SKM-1 treated with dmso at 0.1 percent for 144 hours (cell line): ENCODE measurements at regions not wholly inside any gene's neighbourhood (a gene's known extent, or its start where the extent isn't known, plus 50 kb on each side); places are given as distances from the start of the nearest gene placed in this dataset.

Experiments
- DNase-seq: peaks from one replicate; lab custom pipeline; 2025; ENCODE audit not compliant: unreplicated experiment; lab: John Stamatoyannopoulos, UW

DNA sequence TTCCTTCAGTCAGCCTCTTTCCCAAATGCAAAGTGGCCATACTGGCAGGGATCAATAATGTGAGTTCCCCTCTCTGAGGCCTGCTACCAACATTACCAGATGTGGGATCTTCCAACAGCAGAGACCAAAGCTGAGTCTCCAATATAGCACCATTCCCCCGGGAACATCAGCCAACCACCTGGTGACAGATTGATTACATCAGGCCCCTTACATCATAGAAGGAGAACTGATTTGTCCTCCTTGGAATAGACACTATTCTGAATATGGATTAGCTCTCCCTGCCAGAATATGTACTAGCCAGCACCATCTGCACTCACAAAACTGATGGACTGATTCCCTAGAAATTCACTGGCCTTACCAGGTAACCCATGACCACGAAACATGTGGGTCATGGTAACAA is 61.9 kb upstream of the CARMIL1 start:
- no peak for DNase-seq

DNA sequence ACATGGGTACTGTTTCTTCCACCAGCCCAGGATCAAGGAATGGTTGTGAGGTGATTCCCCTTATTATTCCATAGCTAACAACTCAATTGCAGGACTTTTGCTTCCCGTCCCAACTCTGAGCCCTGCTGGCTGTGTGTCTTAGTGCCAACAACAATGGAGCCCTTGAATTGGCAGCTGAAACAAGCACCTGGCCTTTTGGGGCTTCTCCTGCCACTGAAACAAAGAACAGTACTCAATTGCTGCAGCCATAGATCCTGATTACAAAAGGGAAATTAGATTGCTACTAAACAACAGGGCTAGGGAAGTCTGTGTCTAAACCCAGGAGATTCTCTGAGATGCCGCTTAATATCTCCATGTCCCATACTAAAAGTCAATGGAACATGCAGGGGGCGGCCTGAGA is 61.3 kb upstream of the CARMIL1 start:
- DNase-seq = no peak

DNA sequence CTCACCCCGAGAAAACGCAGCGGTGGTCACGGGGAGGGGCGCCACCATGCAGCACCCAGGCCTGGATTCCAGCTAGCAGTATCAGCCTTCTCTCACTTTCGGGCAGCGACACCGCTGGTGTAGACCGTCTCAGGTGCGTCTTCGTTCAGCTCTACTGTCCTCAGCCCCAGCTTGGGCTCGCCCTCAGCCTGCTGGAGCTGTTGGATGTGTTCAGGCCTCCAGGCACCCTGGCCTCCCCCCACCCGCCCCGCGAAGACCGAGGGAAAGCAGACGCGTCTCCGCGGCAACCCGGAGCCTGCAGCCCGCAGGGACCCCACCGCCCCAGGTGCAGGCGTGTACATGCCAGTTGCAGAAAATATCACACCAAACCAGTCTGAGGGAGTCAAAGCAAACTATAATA is 60.8 kb upstream of the CARMIL1 start:
- DNase-seq = no peak

DNA sequence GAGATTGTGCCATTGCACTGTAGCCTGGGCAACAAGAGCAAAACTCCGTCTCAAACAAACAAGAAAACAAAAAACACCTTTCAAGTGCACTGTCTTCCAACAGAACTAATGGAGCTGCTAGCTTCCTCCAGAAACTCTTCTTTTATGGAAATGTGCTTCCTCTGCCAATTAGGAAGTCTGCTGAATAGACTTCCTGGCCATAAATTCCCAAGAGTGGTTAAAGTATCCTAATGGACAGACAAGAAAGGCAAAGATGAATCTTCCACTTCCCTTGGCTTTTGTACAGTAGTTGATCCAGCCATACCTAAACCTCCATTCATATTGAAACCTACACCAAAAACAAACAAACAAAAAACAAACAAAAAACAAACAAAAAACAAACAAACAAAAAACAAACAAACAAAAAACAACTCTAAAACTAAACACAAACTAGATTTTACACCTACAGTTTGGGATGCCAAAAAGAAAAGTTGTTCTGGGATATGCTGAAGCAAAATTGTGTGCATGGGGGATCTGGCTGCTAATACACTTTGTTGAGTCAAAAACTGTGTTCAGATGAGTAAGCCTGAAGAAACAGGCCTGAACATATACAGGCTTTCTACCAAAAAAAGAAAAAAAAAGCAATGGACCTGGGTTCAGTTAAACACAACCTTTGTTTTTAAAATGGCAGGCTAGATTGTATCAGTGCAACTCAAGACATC is 59.8 kb upstream of the CARMIL1 start:
- no peak for DNase-seq

DNA sequence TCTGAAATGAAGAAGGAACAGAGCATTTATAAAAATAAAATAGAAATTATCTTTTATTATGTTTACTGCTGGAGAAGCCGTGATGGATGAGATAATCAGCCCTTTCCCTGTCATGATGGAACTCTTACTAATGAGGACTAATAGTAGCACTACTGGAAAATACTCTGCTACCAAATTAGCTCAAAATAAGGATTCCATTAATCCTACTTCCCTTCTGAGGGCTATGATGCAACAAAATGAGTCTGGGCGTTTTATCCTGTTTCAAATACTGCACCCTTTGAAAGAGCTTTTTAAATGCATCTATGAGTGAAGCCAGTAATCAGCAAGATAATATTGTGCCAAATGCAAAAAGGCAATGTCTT is 59.3 kb upstream of the CARMIL1 start:
- peak; percentile 9 for DNase-seq

DNA sequence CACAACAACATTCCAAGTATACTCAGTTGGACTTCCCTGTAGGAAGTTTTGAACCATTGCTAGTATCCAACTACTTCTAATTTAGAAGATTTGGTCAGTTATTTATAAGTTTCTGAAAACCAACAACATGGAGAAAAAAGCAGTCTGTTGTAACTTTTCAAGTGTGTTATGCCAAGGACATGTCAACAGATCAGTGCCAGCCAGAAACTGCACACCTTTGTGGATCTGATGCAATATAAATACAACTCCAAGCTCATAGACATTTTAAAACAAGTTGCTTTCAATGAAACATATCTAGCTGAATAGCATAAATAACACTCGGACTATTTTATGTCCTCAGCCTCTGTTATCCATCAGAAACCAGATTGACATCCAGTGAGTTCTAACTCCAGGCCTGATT is 58.3 kb upstream of the CARMIL1 start:
- DNase-seq = no peak

DNA sequence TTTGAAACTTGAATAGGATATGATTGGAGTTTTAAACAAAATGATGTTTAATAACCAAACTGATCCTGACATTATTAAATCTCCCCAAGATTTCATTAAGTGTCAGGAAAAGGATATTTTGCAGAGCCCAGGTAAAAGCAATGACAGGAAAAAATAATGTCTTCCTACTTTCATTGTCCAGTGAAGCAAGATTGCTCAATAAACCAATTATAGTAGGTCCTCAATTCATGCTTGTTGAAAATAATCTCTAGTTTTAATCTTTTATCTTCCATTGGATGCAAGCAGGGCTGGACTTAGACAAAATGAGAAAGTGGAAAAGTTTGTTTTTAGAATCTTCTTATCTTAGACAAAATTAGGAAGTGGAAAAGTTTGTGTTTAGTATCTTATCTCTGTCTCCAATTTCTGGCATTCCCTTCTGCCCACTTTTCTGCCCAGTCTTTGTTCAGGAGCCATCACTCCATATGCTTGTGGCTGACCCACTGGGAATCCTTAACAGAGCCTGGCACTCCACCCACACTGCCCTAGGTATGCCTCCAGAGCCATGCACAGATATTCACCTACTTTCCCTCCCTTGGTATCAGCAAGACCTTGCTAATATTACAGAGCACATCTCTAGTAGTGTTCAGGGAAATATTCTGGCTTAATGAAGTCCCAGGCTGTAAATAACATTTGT is 57.0 kb upstream of the CARMIL1 start:
- no peak for DNase-seq

DNA sequence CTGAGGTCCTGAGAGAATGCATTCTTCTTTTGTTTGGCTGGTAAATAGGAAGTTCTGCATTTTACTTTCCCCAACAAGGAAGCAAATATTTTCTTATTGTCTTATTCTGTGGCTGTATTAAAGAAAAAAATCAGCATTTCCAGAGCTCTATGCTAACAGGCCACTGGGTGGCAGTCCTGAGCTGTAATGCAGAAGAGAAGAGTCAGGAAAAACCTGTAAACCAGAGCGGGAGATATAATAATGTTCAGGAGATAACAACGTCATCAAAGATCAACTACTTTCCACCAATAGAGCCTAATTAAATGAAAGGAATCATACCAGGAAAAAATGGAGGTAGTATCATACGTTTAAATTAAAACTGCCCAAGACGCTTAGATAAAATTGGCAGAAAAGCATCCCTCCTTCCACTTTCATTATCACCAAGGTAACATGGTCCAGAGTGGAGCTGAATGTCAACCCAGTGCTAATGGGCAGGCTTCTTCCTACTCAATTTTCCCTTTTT is 55.6 kb upstream of the CARMIL1 start:
- peak; percentile 71 for DNase-seq

DNA sequence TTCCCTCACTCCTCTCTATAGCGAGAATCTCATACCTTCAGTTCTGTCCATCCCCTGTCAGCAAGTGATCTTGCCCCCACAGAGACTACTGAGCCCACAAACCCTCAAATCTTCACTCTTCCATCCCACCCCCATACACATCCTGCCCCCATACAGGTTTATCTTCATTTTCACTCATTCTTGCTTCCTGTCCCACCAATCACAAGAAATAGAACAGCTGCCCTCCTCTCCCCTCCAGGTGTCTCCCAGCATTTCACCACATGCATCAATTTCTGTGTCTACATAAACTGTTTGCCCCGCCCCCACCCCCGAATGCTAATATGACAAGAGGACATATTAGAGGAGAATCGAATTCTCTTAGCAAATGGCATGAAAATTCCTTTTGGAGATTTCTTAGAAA is 54.9 kb upstream of the CARMIL1 start:
- no peak for DNase-seq

DNA sequence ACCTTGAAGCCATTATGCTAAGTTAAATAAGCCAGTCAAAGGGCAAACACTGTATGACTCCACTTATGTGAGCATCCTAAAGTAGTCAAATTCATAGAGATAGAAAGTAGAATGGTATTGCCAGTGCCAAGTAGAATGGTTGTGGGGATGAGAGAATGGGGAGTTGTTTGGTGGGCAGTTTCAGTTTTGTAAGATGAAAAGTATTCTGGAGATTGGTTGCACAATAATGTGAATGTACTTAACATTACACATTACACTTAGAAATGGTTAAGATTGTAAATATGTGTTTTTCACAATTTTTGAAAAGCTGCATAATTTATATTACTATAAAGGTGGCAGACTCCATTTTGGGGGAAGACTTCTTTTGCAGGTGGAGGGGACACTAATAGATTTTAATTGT is 51.3 kb upstream of the CARMIL1 start:
- no peak for DNase-seq
